IMR-90 (cell line): ENCODE measurements at regions not wholly inside any gene's neighbourhood (a gene's known extent, or its start where the extent isn't known, plus 50 kb on each side); places are given as distances from the start of the nearest gene placed in this dataset.

ENCODE experiments used
- CTCF ChIP-seq: conservative IDR thresholded peaks from 2 replicates; pipeline ENCODE4 v1.5.1; 2012; ENCODE audit warnings: mild to moderate bottlenecking, low read depth, low read length, improper control_type of control experiment
- FOS ChIP-seq: fragments of 150-350 bp; IDR thresholded peaks from 2 replicates; pipeline ENCODE4 v1.6.1; 2016; ENCODE audit warnings: low read depth, low read length
- MAFK ChIP-seq: IDR thresholded peaks from 2 replicates; pipeline ENCODE4 v1.6.1; 2012; ENCODE audit warnings: low read depth, low read length, improper control_type of control experiment

- TF ChIP-seq CTCF (no peak), MAFK (no peak), FOS (no peak)
Observed at GRCh38 chr3:161915418-161915750, 418.8 kb downstream of the OTOL1 start.
